NT2/D1 (cell line): ENCODE measurements at regions not wholly inside any gene's neighbourhood (a gene's known extent, or its start where the extent isn't known, plus 50 kb on each side); places are given as distances from the start of the nearest gene placed in this dataset.

Source experiments
- SUZ12 ChIP-seq: IDR thresholded peaks from 2 replicates; pipeline ENCODE4 v1.6.1; 2011; ENCODE audit not compliant: insufficient read length, insufficient read depth; ENCODE audit errors: extremely low read depth
- ZNF274 ChIP-seq: IDR thresholded peaks from 2 replicates; pipeline ENCODE4 v1.6.1; 2011; ENCODE audit warnings: mild to moderate bottlenecking, low read depth, low read length

- TF ChIP-seq ZNF274 (no peak), SUZ12 (no peak)
Observed at GRCh38 chr3:44030687-44031305, 210.9 kb upstream of the TOPAZ1 start.
